Testis (tissue), 2 donors: ENCODE measurements at regions not wholly inside any gene's neighbourhood (a gene's known extent, or its start where the extent isn't known, plus 50 kb on each side); places are given as distances from the start of the nearest gene placed in this dataset.
A peak's percentile ranks its signal among the peaks of the same experiment; 100 is the strongest.

Experiments used
- CTCF ChIP-seq, 3 experiments: fragments of 450-650 bp in 2 of 3; fragments of 200-600 bp in 1 of 3; sonication (generic) in 1 of 3; IDR thresholded peaks; one replicate each; pipeline ENCODE4 v1.5.1; 2016 to 2019; ENCODE audit warnings: antibody characterized with exemption in 3 of 3, mild to moderate bottlenecking in 2 of 3, moderate library complexity in 1 of 3
- POLR2A ChIP-seq: fragments of 450-650 bp; IDR thresholded peaks from one replicate; pipeline ENCODE4 v1.6.1; 2017; ENCODE audit warnings: antibody characterized with exemption, mild to moderate bottlenecking, moderate library complexity

GRCh38 chr22:22371031-22371541 is 126.5 kb downstream of the VPREB1 start:
- TF ChIP-seq CTCF (IDR thresholded peaks at IDR 0.05) = peak in 1 of 3 experiments; percentile 9
- no peak for TF ChIP-seq POLR2A
